ENCODE measurements at regions not wholly inside any gene's neighbourhood (a gene's known extent, or its start where the extent isn't known, plus 50 kb on each side); places are given as distances from the start of the nearest gene placed in this dataset.

GRCh38 chr5:29672678-29673077, 1520.8 kb upstream of the CDH6 start:
- TF ChIP-seq, protein P1, sequence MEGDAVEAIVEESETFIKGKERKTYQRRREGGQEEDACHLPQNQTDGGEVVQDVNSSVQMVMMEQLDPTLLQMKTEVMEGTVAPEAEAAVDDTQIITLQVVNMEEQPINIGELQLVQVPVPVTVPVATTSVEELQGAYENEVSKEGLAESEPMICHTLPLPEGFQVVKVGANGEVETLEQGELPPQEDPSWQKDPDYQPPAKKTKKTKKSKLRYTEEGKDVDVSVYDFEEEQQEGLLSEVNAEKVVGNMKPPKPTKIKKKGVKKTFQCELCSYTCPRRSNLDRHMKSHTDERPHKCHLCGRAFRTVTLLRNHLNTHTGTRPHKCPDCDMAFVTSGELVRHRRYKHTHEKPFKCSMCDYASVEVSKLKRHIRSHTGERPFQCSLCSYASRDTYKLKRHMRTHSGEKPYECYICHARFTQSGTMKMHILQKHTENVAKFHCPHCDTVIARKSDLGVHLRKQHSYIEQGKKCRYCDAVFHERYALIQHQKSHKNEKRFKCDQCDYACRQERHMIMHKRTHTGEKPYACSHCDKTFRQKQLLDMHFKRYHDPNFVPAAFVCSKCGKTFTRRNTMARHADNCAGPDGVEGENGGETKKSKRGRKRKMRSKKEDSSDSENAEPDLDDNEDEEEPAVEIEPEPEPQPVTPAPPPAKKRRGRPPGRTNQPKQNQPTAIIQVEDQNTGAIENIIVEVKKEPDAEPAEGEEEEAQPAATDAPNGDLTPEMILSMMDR (IDR thresholded peaks at IDR 0.05): no peak
- TF ChIP-seq POLR2A (IDR thresholded peaks at IDR 0.05) (no peak), POLR2AphosphoS5 (IDR thresholded peaks at IDR 0.05) (no peak), EP300 (IDR thresholded peaks at IDR 0.05) (no peak)
